ENCODE measurements at regions not wholly inside any gene's neighbourhood (a gene's known extent, or its start where the extent isn't known, plus 50 kb on each side); places are given as distances from the start of the nearest gene placed in this dataset.

- Mint-ChIP-seq H3K27ac (no peak overlapping the region), H3K4me1 (no peaks in the 10 kb centered on the region), H3K27me3 (no peaks in the 10 kb centered on the region), H3K36me3 (ENCODE audit: low read depth) (no peaks in the 10 kb centered on the region), H3K9me3 (no peaks in the 10 kb centered on the region), H3K4me3 (no peak overlapping the region)
- CTCF ChIA-PET: no interaction called here
- POLR2A ChIA-PET: no interaction called here
- DNase-seq: no peak
Observed at GRCh38 chr20:7352165-7352564, 584.7 kb downstream of the BMP2 start.

GRCh38 chr20:7355051-7355450 lies 585.2 kb downstream of the HAO1 start:
- Mint-ChIP-seq H3K4me3 (no peak overlapping the region), H3K36me3 (ENCODE audit: low read depth) (no peaks in the 10 kb centered on the region), H3K27me3 (no peaks in the 10 kb centered on the region), H3K9me3 (no peaks in the 10 kb centered on the region), H3K4me1 (no peaks in the 10 kb centered on the region), H3K27ac (no peak overlapping the region)
- ChIA-PET POLR2A (no interaction called here), CTCF (no interaction called here)
- no peak for DNase-seq

- H3K9me3 Mint-ChIP-seq: peaks cover 1% of the 10 kb centered on the region
- no peaks in the 10 kb centered on the region for H3K36me3 Mint-ChIP-seq (ENCODE audit: low read depth)
- ChIA-PET CTCF (no interaction called here), POLR2A (no interaction called here)
- no peak overlapping the region for H3K27ac Mint-ChIP-seq
- no peak overlapping the region for H3K4me3 Mint-ChIP-seq
- no peak for DNase-seq
- no peaks in the 10 kb centered on the region for H3K27me3 Mint-ChIP-seq
- no peaks in the 10 kb centered on the region for H3K4me1 Mint-ChIP-seq
Observed at GRCh38 chr20:7358670-7359069, 581.6 kb downstream of the HAO1 start.

GRCh38 chr20:7359739-7360138 lies 580.5 kb downstream of the HAO1 start:
- H3K27ac Mint-ChIP-seq: no peak overlapping the region
- no peak overlapping the region for H3K4me3 Mint-ChIP-seq
- ChIA-PET CTCF (no interaction called here), POLR2A (no interaction called here)
- H3K4me1 Mint-ChIP-seq: no peaks in the 10 kb centered on the region
- H3K9me3 Mint-ChIP-seq: peaks cover 5% of the 10 kb centered on the region
- no peaks in the 10 kb centered on the region for H3K36me3 Mint-ChIP-seq (ENCODE audit: low read depth)
- no peak for DNase-seq
- H3K27me3 Mint-ChIP-seq: no peaks in the 10 kb centered on the region

- no peak for DNase-seq
- POLR2A ChIA-PET: no interaction called here
- no peaks in the 10 kb centered on the region for H3K27me3 Mint-ChIP-seq
- H3K9me3 Mint-ChIP-seq: peaks cover 5% of the 10 kb centered on the region
- no peak overlapping the region for H3K27ac Mint-ChIP-seq
- H3K36me3 Mint-ChIP-seq (ENCODE audit: low read depth): no peaks in the 10 kb centered on the region
- CTCF ChIA-PET: no interaction called here
- no peaks in the 10 kb centered on the region for H3K4me1 Mint-ChIP-seq
- H3K4me3 Mint-ChIP-seq: no peak overlapping the region
Observed at GRCh38 chr20:7361321-7361720, 578.9 kb downstream of the HAO1 start.

- Mint-ChIP-seq H3K4me1 (no peaks in the 10 kb centered on the region), H3K4me3 (no peak overlapping the region), H3K36me3 (ENCODE audit: low read depth) (no peaks in the 10 kb centered on the region), H3K9me3 (peaks cover 5% of the 10 kb centered on the region), H3K27ac (no peak overlapping the region), H3K27me3 (no peaks in the 10 kb centered on the region)
- DNase-seq: no peak
- POLR2A ChIA-PET: no interaction called here
- CTCF ChIA-PET: no interaction called here
Observed at GRCh38 chr20:7361931-7362330, 578.3 kb downstream of the HAO1 start.

GRCh38 chr20:7362601-7363000 lies 577.7 kb downstream of the HAO1 start:
- H3K4me1 Mint-ChIP-seq: no peaks in the 10 kb centered on the region
- no peak overlapping the region for H3K4me3 Mint-ChIP-seq
- peaks cover 5% of the 10 kb centered on the region for H3K9me3 Mint-ChIP-seq
- ChIA-PET POLR2A (no interaction called here), CTCF (no interaction called here)
- no peaks in the 10 kb centered on the region for H3K27me3 Mint-ChIP-seq
- no peak overlapping the region for H3K27ac Mint-ChIP-seq
- DNase-seq: no peak
- no peaks in the 10 kb centered on the region for H3K36me3 Mint-ChIP-seq (ENCODE audit: low read depth)

GRCh38 chr20:7366189-7366588 lies 574.1 kb downstream of the HAO1 start:
- CTCF ChIA-PET: no interaction called here

GRCh38 chr20:7371518-7372163 lies 568.6 kb downstream of the HAO1 start:
- Mint-ChIP-seq H3K27me3 (no peaks in the 10 kb centered on the region), H3K27ac (no peak overlapping the region)

More at GRCh38 chr20:7366189-7366588, 574.1 kb downstream of the HAO1 start:
- H3K27me3 Mint-ChIP-seq: no peaks in the 10 kb centered on the region
- H3K36me3 Mint-ChIP-seq (ENCODE audit: low read depth): no peaks in the 10 kb centered on the region
- no peak overlapping the region for H3K4me3 Mint-ChIP-seq
- POLR2A ChIA-PET: no interaction called here
- H3K27ac Mint-ChIP-seq: no peak overlapping the region
- peaks cover 5% of the 10 kb centered on the region for H3K9me3 Mint-ChIP-seq
- DNase-seq: no peak
- H3K4me1 Mint-ChIP-seq: no peaks in the 10 kb centered on the region

GRCh38 chr20:7375905-7376304 lies 564.4 kb downstream of the HAO1 start:
- no peaks in the 10 kb centered on the region for H3K27me3 Mint-ChIP-seq
- no peak overlapping the region for H3K27ac Mint-ChIP-seq
- H3K9me3 Mint-ChIP-seq: no peaks in the 10 kb centered on the region
- no peak for DNase-seq
- CTCF ChIA-PET: no interaction called here
- POLR2A ChIA-PET: no interaction called here
- H3K4me1 Mint-ChIP-seq: no peaks in the 10 kb centered on the region
- H3K36me3 Mint-ChIP-seq (ENCODE audit: low read depth): no peaks in the 10 kb centered on the region
- no peak overlapping the region for H3K4me3 Mint-ChIP-seq

More at GRCh38 chr20:7371518-7372163, 568.6 kb downstream of the HAO1 start:
- no peak overlapping the region for H3K4me3 Mint-ChIP-seq
- no peaks in the 10 kb centered on the region for H3K9me3 Mint-ChIP-seq
- H3K36me3 Mint-ChIP-seq (ENCODE audit: low read depth): no peaks in the 10 kb centered on the region
- CTCF ChIA-PET: no interaction called here
- no peaks in the 10 kb centered on the region for H3K4me1 Mint-ChIP-seq
- POLR2A ChIA-PET: no interaction called here
- no peak for DNase-seq

- no peak overlapping the region for H3K4me3 Mint-ChIP-seq
- no peak overlapping the region for H3K27ac Mint-ChIP-seq
- no peaks in the 10 kb centered on the region for H3K4me1 Mint-ChIP-seq
- no peaks in the 10 kb centered on the region for H3K27me3 Mint-ChIP-seq
- ChIA-PET CTCF (no interaction called here), POLR2A (no interaction called here)
- DNase-seq: no peak
- H3K36me3 Mint-ChIP-seq (ENCODE audit: low read depth): no peaks in the 10 kb centered on the region
- H3K9me3 Mint-ChIP-seq: no peaks in the 10 kb centered on the region
Observed at GRCh38 chr20:7378864-7379605, 561.2 kb downstream of the HAO1 start.

- Mint-ChIP-seq H3K27me3 (no peaks in the 10 kb centered on the region), H3K9me3 (no peaks in the 10 kb centered on the region), H3K4me1 (no peaks in the 10 kb centered on the region), H3K36me3 (ENCODE audit: low read depth) (no peaks in the 10 kb centered on the region), H3K4me3 (no peak overlapping the region), H3K27ac (no peak overlapping the region)
- ChIA-PET POLR2A (no interaction called here), CTCF (no interaction called here)
- DNase-seq: no peak
Observed at GRCh38 chr20:7379621-7380220, 560.5 kb downstream of the HAO1 start.

- POLR2A ChIA-PET: no interaction called here
- no peaks in the 10 kb centered on the region for H3K4me1 Mint-ChIP-seq
- no peak overlapping the region for H3K4me3 Mint-ChIP-seq
- DNase-seq: no peak
- no peaks in the 10 kb centered on the region for H3K27me3 Mint-ChIP-seq
- H3K9me3 Mint-ChIP-seq: peaks cover 2% of the 10 kb centered on the region
- H3K36me3 Mint-ChIP-seq (ENCODE audit: low read depth): no peaks in the 10 kb centered on the region
- no peak overlapping the region for H3K27ac Mint-ChIP-seq
- CTCF ChIA-PET: no interaction called here
Observed at GRCh38 chr20:7383216-7383615, 557.0 kb downstream of the HAO1 start.

- Mint-ChIP-seq H3K9me3 (peaks cover 2% of the 10 kb centered on the region), H3K27me3 (no peaks in the 10 kb centered on the region), H3K27ac (no peak overlapping the region), H3K36me3 (ENCODE audit: low read depth) (no peaks in the 10 kb centered on the region), H3K4me3 (no peak overlapping the region), H3K4me1 (no peaks in the 10 kb centered on the region)
- ChIA-PET CTCF (interaction anchor here (0.6 kb wide), 1 partner anchor 548 kb away, joined by 4 read pairs; no protein-coding TSS in a partner anchor), POLR2A (no interaction called here)
- no peak for DNase-seq
Observed at GRCh38 chr20:7387638-7388193, 552.5 kb downstream of the HAO1 start.

Data from activated CD4-positive, alpha-beta memory T cell treated with anti-CD3 and anti-CD28 coated beads, Interleukin-2, amount 10 ng/mL, durations not matched to agents 7 days and 5 days (primary cell).